Fibroblast of skin of scalp (primary cell): ENCODE measurements at regions not wholly inside any gene's neighbourhood (a gene's known extent, or its start where the extent isn't known, plus 50 kb on each side); places are given as distances from the start of the nearest gene placed in this dataset.

ENCODE experiments used
- DNase-seq: peaks from one replicate; pipeline ENCODE4 v3.0.0-alpha.2; 2013

GRCh38 chr11:15489281-15489680 lies 374.6 kb downstream of the INSC start:
- DNase-seq: no peak

GRCh38 chr11:15490535-15490934 lies 375.8 kb downstream of the INSC start:
- DNase-seq: no peak

- DNase-seq: peak; percentile 31
Observed at GRCh38 chr11:15493066-15493465, 378.3 kb downstream of the INSC start.

GRCh38 chr11:15493921-15494620 lies 379.3 kb downstream of the INSC start:
- DNase-seq: peak; percentile 1

- no peak for DNase-seq
Observed at GRCh38 chr11:15494740-15495139, 380.0 kb downstream of the INSC start.

- no peak for DNase-seq
Observed at GRCh38 chr11:15495462-15495861, 380.7 kb downstream of the INSC start.

- no peak for DNase-seq
Observed at GRCh38 chr11:15497366-15497765, 382.6 kb downstream of the INSC start.

- DNase-seq: no peak
Observed at GRCh38 chr11:15499674-15500073, 385.0 kb downstream of the INSC start.

GRCh38 chr11:15500643-15501042 lies 385.9 kb downstream of the INSC start:
- DNase-seq: no peak

- no peak for DNase-seq
Observed at GRCh38 chr11:15501566-15501965, 386.8 kb downstream of the INSC start.

- no peak for DNase-seq
Observed at GRCh38 chr11:15505155-15505554, 390.4 kb downstream of the INSC start.

GRCh38 chr11:15507592-15507991 lies 392.9 kb downstream of the INSC start:
- DNase-seq: peak; percentile 62

- no peak for DNase-seq
Observed at GRCh38 chr11:15509082-15509481, 394.4 kb downstream of the INSC start.

GRCh38 chr11:15519124-15519791 lies 404.5 kb downstream of the INSC start:
- no peak for DNase-seq

- DNase-seq: no peak
Observed at GRCh38 chr11:15519911-15520310, 405.2 kb downstream of the INSC start.

GRCh38 chr11:15523543-15523942 lies 408.8 kb downstream of the INSC start:
- no peak for DNase-seq

GRCh38 chr11:15525582-15525981 lies 410.9 kb downstream of the INSC start:
- no peak for DNase-seq

GRCh38 chr11:15526032-15526431 lies 411.3 kb downstream of the INSC start:
- no peak for DNase-seq

- no peak for DNase-seq
Observed at GRCh38 chr11:15526859-15527450, 412.2 kb downstream of the INSC start.

GRCh38 chr11:15532432-15532831 lies 417.7 kb downstream of the INSC start:
- DNase-seq: no peak

- DNase-seq: no peak
Observed at GRCh38 chr11:15534266-15534665, 419.5 kb downstream of the INSC start.

GRCh38 chr11:15535414-15535813 lies 420.7 kb downstream of the INSC start:
- DNase-seq: no peak

- no peak for DNase-seq
Observed at GRCh38 chr11:15536438-15536837, 421.7 kb downstream of the INSC start.

GRCh38 chr11:15539645-15540044 lies 424.9 kb downstream of the INSC start:
- DNase-seq: no peak
